ENCODE measurements at regions not wholly inside any gene's neighbourhood (a gene's known extent, or its start where the extent isn't known, plus 50 kb on each side); places are given as distances from the start of the nearest gene placed in this dataset.
"Not testable (repeated sequence)": the region's sequence is repeated elsewhere in the genome, so short reads cannot be mapped to it uniquely, and the experiment has no call there.

- DNase-seq (ENCODE audit: low read depth, low spot score) (no peak), ATAC-seq (no peak)
- intact Hi-C loops (cut with micrococcal nuclease; ENCODE audit: unreplicated experiment) (no loop called here), in situ Hi-C loops (cut with HindIII; ENCODE audit: low pct_unique_long_range_greater_than_20kb, low sequenced_read_pairs) (no loop called here)
- no TSS peak for BruUV-seq (replicated peaks)
- Histone ChIP-seq H3K27me3 (ENCODE audit: control insufficient read depth, insufficient read depth, low read length) (no peaks in the 10 kb centered on the region), H3K4me1 (ENCODE audit: control insufficient read depth, insufficient read depth, low read length) (no peaks in the 10 kb centered on the region), H3K36me3 (ENCODE audit: control insufficient read depth, insufficient read depth, low read length) (no peaks in the 10 kb centered on the region), H3K27ac (ENCODE audit: low read length) (no peak overlapping the region), H3K4me3 (ENCODE audit: low read depth in 2 of 2, low read length in 2 of 2) (no peak overlapping the region), H3K9me3 (ENCODE audit: control insufficient read depth, insufficient read depth, low read depth, low read length) (no peaks in the 10 kb centered on the region)
- ChIA-PET CTCF (no interaction called here), POLR2A (no interaction called here)
- TF ChIP-seq SIN3A (IDR thresholded peaks at IDR 0.05; ENCODE audit: borderline replicate concordance, insufficient read depth, low read depth, low read length) (no peak), POLR2AphosphoS5 (IDR thresholded peaks at IDR 0.05; ENCODE audit: low read depth, low read length) (no peak), CTCF (IDR thresholded peaks at IDR 0.05) (no peak), REST (IDR thresholded peaks at IDR 0.05; ENCODE audit: insufficient read depth in 1 of 2, low read depth in 2 of 2, low read length in 1 of 2) (no peak)
These were observed 141.0 kb upstream of the AGTR1 start for GRCh38 chr3:148556664-148557063.

- H3K4me3 ChIP-seq (ENCODE audit: low read depth in 2 of 2, low read length in 2 of 2); BruUV-seq (replicated peaks); H3K9me3 ChIP-seq (ENCODE audit: control insufficient read depth, insufficient read depth, low read depth, low read length); DNase-seq (ENCODE audit: low read depth, low spot score); H3K4me1 ChIP-seq (ENCODE audit: control insufficient read depth, insufficient read depth, low read length); H3K27ac ChIP-seq (ENCODE audit: low read length); H3K27me3 ChIP-seq (ENCODE audit: control insufficient read depth, insufficient read depth, low read length); POLR2A ChIA-PET; ATAC-seq; H3K36me3 ChIP-seq (ENCODE audit: control insufficient read depth, insufficient read depth, low read length); CTCF ChIA-PET; in situ Hi-C loops (cut with HindIII; ENCODE audit: low pct_unique_long_range_greater_than_20kb, low sequenced_read_pairs); intact Hi-C loops (cut with micrococcal nuclease; ENCODE audit: unreplicated experiment): not testable (repeated sequence)
These were observed 120.1 kb upstream of the AGTR1 start for GRCh38 chr3:148577579-148577978.

GRCh38 chr3:148582126-148582525, 115.6 kb upstream of the AGTR1 start:
- CTCF ChIA-PET, result no interaction called here

More at GRCh38 chr3:148582126-148582525, 115.6 kb upstream of the AGTR1 start:
- no peaks in the 10 kb centered on the region for H3K4me1 ChIP-seq (ENCODE audit: control insufficient read depth, insufficient read depth, low read length)
- H3K27ac ChIP-seq (ENCODE audit: low read length), result no peak overlapping the region
- POLR2A ChIA-PET, result interaction anchor here (0.7 kb wide), 1 partner anchor 360 kb away, joined by 3 read pairs; no protein-coding TSS in a partner anchor
- no peak for DNase-seq (ENCODE audit: low read depth, low spot score)
- ATAC-seq, result no peak
- intact Hi-C loops (cut with micrococcal nuclease; ENCODE audit: unreplicated experiment), result no loop called here
- no peaks in the 10 kb centered on the region for H3K27me3 ChIP-seq (ENCODE audit: control insufficient read depth, insufficient read depth, low read length)
- no TSS peak for BruUV-seq (replicated peaks)
- in situ Hi-C loops (cut with HindIII; ENCODE audit: low pct_unique_long_range_greater_than_20kb, low sequenced_read_pairs), result no loop called here
- H3K9me3 ChIP-seq (ENCODE audit: control insufficient read depth, insufficient read depth, low read depth, low read length), result no peaks in the 10 kb centered on the region
- H3K36me3 ChIP-seq (ENCODE audit: control insufficient read depth, insufficient read depth, low read length), result no peaks in the 10 kb centered on the region
- no peak for TF ChIP-seq POLR2AphosphoS5 (IDR thresholded peaks at IDR 0.05; ENCODE audit: low read depth, low read length)
- no peak for TF ChIP-seq SIN3A (IDR thresholded peaks at IDR 0.05; ENCODE audit: borderline replicate concordance, insufficient read depth, low read depth, low read length)
- no peak for TF ChIP-seq CTCF (IDR thresholded peaks at IDR 0.05)
- no peak for TF ChIP-seq REST (IDR thresholded peaks at IDR 0.05; ENCODE audit: insufficient read depth in 1 of 2, low read depth in 2 of 2, low read length in 1 of 2)
- TF ChIP-seq TCF7L2 (IDR thresholded peaks at IDR 0.05; ENCODE audit: low read depth, low read length), result no peak
- H3K4me3 ChIP-seq (ENCODE audit: low read depth in 2 of 2, low read length in 2 of 2), result no peak overlapping the region

All from Panc1 (cell line).